GM12878 (cell line): ENCODE measurements at regions not wholly inside any gene's neighbourhood (a gene's known extent, or its start where the extent isn't known, plus 50 kb on each side); places are given as distances from the start of the nearest gene placed in this dataset.

Experiments used
- ATAC-seq: fragments of 200-7000 bp; cut with Tn5 transposase; 3 replicates; pipeline ENCODE4 v1.9.1; 2020; ENCODE audit warnings: mild to moderate bottlenecking, moderate library complexity
- BruUV-seq: library from RNA; stranded (reverse); fragments of 400-500 nt; replicated peaks from 2 replicates; lab custom pipeline; 2021; lab: Mats Ljungman, UMichigan
- CTCF ChIA-PET: fragments of 300-600 bp; sonication (Branson Sonifier 250); formaldehyde crosslinking; extraction: SDS; loops from one replicate; lab custom pipeline; 2021; ENCODE audit warnings: inconsistent platforms; lab: Yijun Ruan, JAX
- POLR2A ChIA-PET: fragments of 350-600 bp; formaldehyde crosslinking; extraction: SDS; loops from one replicate; lab custom pipeline; 2021; ENCODE audit warnings: inconsistent platforms; lab: Charles Lee
- RAD21 ChIA-PET: fragments of 300-600 bp; sonication (Branson Sonifier 250); formaldehyde crosslinking; loops from one replicate; lab custom pipeline; 2023; ENCODE audit warnings: antibody characterized with exemption; ENCODE audit not compliant: unreplicated experiment; lab: Charles Lee
- SMC1A ChIA-PET: fragments of 300-600 bp; sonication (Branson Sonifier 250); formaldehyde crosslinking; loops from one replicate; lab custom pipeline; 2023; ENCODE audit not compliant: unreplicated experiment, uncharacterized antibody; lab: Charles Lee
- DNase-seq: peaks from one replicate; pipeline ENCODE4 v3.0.0-alpha.2; 2011; ENCODE audit warnings: low read depth, low spot score
- FAIRE-seq: peaks from 3 replicates; lab custom pipeline; 2011; peaks lifted over from hg19 to GRCh38; lab: Jason Lieb, UNC
- H2AFZ ChIP-seq: 2 replicates; pipeline ENCODE4 v1.6.0; 2011; ENCODE audit warnings: low read depth, low read length, control low read depth; ENCODE audit not compliant: control insufficient read depth
- H3K27ac ChIP-seq: 2 replicates; pipeline ENCODE4 v1.5.1; 2011; ENCODE audit warnings: control low read depth; ENCODE audit not compliant: control insufficient read depth, insufficient read depth
- H3K27me3 ChIP-seq, 2 experiments: replicated peaks in 1 of 2; 2 replicates each; pipeline versions ENCODE4 v1.6.0 to v1.6.1; 2011; ENCODE audit warnings: low read length in 1 of 2; ENCODE audit not compliant: control insufficient read depth in 2 of 2, insufficient read depth in 2 of 2
- H3K36me3 ChIP-seq, 2 experiments: 2 replicates each; pipeline ENCODE4 v1.5.1; 2011; ENCODE audit warnings: low read length in 1 of 2; ENCODE audit not compliant: control insufficient read depth in 2 of 2, insufficient read depth in 2 of 2
- H3K4me1 ChIP-seq: 2 replicates; pipeline ENCODE4 v1.6.1; 2011; ENCODE audit warnings: mild to moderate bottlenecking, low read length, moderate library complexity, mixed read lengths; ENCODE audit not compliant: control insufficient read depth, insufficient read depth
- H3K4me2 ChIP-seq: 2 replicates; pipeline ENCODE4 v1.6.0; 2011; ENCODE audit warnings: control low read depth; ENCODE audit not compliant: control insufficient read depth, insufficient read depth
- H3K4me3 ChIP-seq: fragments of 200-600 bp; sonication (generic); 2 replicates; pipeline ENCODE4 v1.5.1; 2016
- H3K79me2 ChIP-seq: 2 replicates; pipeline ENCODE4 v1.6.0; 2011; ENCODE audit warnings: low read length; ENCODE audit not compliant: control insufficient read depth, insufficient read depth
- H3K9ac ChIP-seq: 2 replicates; pipeline ENCODE4 v1.8.0; 2011; ENCODE audit warnings: low read length, control low read depth, mixed read lengths; ENCODE audit not compliant: control insufficient read depth, insufficient read depth
- H3K9me3 ChIP-seq: replicated peaks from 3 replicates; pipeline ENCODE4 v1.5.1; 2011; ENCODE audit warnings: mild to moderate bottlenecking, low read length; ENCODE audit not compliant: control insufficient read depth, insufficient read depth
- H4K20me1 ChIP-seq: 2 replicates; pipeline ENCODE4 v1.6.0; 2011; ENCODE audit not compliant: control insufficient read depth, insufficient read depth
- BCLAF1 ChIP-seq: fragments of 450-650 bp; IDR thresholded peaks from 2 replicates; pipeline ENCODE4 v1.6.1; 2017; ENCODE audit warnings: antibody characterized with exemption, mild to moderate bottlenecking, moderate library complexity
- IKZF1 ChIP-seq: fragments of 450-650 bp; conservative IDR thresholded peaks from 2 replicates; pipeline ENCODE4 v1.6.1; 2017; ENCODE audit warnings: antibody characterized with exemption, mild to moderate bottlenecking
- IRF4 ChIP-seq: IDR thresholded peaks from 2 replicates; pipeline ENCODE4 v1.6.1; 2011; ENCODE audit warnings: low read depth, low read length
- KDM1A ChIP-seq: fragments of 200-600 bp; sonication (generic); IDR thresholded peaks from 2 replicates; pipeline ENCODE4 v1.6.1; 2016; ENCODE audit warnings: borderline replicate concordance
- MEF2A ChIP-seq: IDR thresholded peaks from 2 replicates; pipeline ENCODE4 v1.6.1; 2011; ENCODE audit warnings: low read depth, mild to moderate bottlenecking, low read length, moderate library complexity; ENCODE audit not compliant: insufficient read depth
- NR2C1 ChIP-seq: fragments of 450-650 bp; IDR thresholded peaks from 2 replicates; pipeline ENCODE4 v1.6.1; 2017; ENCODE audit warnings: antibody characterized with exemption, mild to moderate bottlenecking, moderate library complexity
- PML ChIP-seq: IDR thresholded peaks from 2 replicates; pipeline ENCODE4 v1.6.1; 2012; ENCODE audit warnings: low read length, inconsistent platforms
- RCOR1 ChIP-seq: conservative IDR thresholded peaks from 2 replicates; pipeline ENCODE4 v1.6.1; 2012; ENCODE audit warnings: low read depth, low read length, improper control_type of control experiment
- TAF1 ChIP-seq: IDR thresholded peaks from 2 replicates; pipeline ENCODE4 v1.6.1; 2011; ENCODE audit warnings: mild to moderate bottlenecking, low read depth, low read length, borderline replicate concordance
- TCF7 ChIP-seq: IDR thresholded peaks from 2 replicates; pipeline ENCODE4 v1.6.1; 2014; ENCODE audit warnings: antibody characterized with exemption, borderline replicate concordance
- ZSCAN29 ChIP-seq: fragments of 450-650 bp; IDR thresholded peaks from 2 replicates; pipeline ENCODE4 v1.6.1; 2017; ENCODE audit warnings: mild to moderate bottlenecking, moderate library complexity
- WGBS: methylation state at CpG from one replicate; pipeline ENCODE4 v1.1.6; 2016; ENCODE audit warnings: low lambda C conversion rate; ENCODE audit not compliant: insufficient replicate concordance, insufficient coverage; ENCODE audit errors: missing lambda C conversion rate; 5-methylcytosine and 5-hydroxymethylcytosine counted together
- in situ Hi-C: fragments of 300-500 bp; cut with MboI; formaldehyde crosslinking; loops from 9 replicates; pipeline ENCODE4 v1.14.3; 2018; ENCODE audit warnings: mixed read lengths
- intact Hi-C: fragments of 100-400 bp; cut with micrococcal nuclease; formaldehyde crosslinking; loops from one replicate; pipeline ENCODE4 v1.14.2; 2022; ENCODE audit not compliant: unreplicated experiment
- TF ChIP-seq, protein P1 (sequence below): fragments of 450-650 bp; IDR thresholded peaks from 2 replicates; pipeline ENCODE4 v1.6.1; 2014; ENCODE audit warnings: mild to moderate bottlenecking

GRCh38 chr6:165186041-165186440 lies 123.4 kb downstream of the C6orf118 start (continued):
- TF ChIP-seq BCLAF1: no peak
- TF ChIP-seq, all 136 proteins: peak for 0

DNA sequence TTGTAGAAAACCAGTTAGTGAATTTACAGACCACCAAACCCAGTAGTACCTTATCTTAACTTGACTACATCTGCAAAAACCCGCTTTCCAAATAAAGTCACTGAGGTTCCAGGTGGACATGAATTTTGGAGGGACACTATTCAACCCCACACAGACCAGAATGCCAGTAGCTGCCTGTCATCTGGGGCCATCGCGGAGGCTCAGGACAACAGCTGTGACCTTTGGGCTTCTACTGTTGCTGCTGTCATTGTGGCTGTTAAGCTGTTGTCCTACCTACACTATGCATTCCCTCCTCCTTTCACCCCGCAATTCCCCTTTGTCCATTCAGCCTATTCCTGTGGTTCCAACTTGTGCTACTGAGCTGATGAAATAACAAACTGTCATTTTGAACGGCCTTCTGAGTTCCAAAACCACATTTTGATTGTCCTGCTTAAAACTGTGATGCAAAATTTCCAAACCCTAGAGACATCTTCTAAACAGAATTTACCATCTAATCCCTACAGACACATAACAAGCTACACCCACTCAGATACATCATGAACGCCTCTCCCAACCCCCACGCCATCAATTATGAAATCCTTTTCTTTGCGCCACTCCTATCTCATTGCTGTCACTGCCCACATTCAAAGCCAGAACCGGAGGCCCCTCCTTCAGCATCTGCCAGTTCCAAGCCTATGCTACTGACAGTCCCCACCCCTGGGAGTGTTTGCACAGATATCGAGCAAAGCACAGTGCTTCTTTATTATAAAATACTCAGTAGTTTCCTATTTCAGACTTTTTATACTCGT lies 125.0 kb downstream of the C6orf118 start:
- ChIA-PET POLR2A (no interaction called here), CTCF (no interaction called here), SMC1A (interaction anchor here (1.5 kb wide), 1 partner anchor 14 kb away, joined by 3 read pairs; no protein-coding TSS in a partner anchor), RAD21 (no interaction called here)
- no peaks in the 10 kb centered on the region for H3K4me1 ChIP-seq
- in situ Hi-C loops (no loop called here), intact Hi-C loops (no loop called here)
- H2AFZ ChIP-seq: no peak overlapping the region
- no peaks in the 10 kb centered on the region for H3K36me3 ChIP-seq
- H4K20me1 ChIP-seq: no peaks in the 10 kb centered on the region
- H3K4me2 ChIP-seq: no peak overlapping the region
- no peaks in the 10 kb centered on the region for H3K9me3 ChIP-seq
- ATAC-seq: no peak
- no peaks in the 10 kb centered on the region for H3K27me3 ChIP-seq
- no peak overlapping the region for H3K4me3 ChIP-seq
- BruUV-seq: no TSS peak
- DNase-seq: no peak
- WGBS: 10% methylated on average over 11 of the region's 11 CpGs
- TF ChIP-seq TAF1 (no peak), KDM1A (no peak), PML (no peak), IKZF1 (no peak), IRF4 (no peak), NR2C1 (no peak), MEF2A (no peak), TCF7 (no peak), RCOR1 (no peak), ZSCAN29 (no peak)
- TF ChIP-seq, protein P1, sequence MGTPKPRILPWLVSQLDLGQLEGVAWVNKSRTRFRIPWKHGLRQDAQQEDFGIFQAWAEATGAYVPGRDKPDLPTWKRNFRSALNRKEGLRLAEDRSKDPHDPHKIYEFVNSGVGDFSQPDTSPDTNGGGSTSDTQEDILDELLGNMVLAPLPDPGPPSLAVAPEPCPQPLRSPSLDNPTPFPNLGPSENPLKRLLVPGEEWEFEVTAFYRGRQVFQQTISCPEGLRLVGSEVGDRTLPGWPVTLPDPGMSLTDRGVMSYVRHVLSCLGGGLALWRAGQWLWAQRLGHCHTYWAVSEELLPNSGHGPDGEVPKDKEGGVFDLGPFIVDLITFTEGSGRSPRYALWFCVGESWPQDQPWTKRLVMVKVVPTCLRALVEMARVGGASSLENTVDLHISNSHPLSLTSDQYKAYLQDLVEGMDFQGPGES: no peak
- no peak overlapping the region for H3K9ac ChIP-seq
- no peak for FAIRE-seq
- H3K79me2 ChIP-seq: no peaks in the 10 kb centered on the region
- H3K27ac ChIP-seq: no peak overlapping the region
